Fibroblast of mammary gland (primary cell): ENCODE measurements at regions not wholly inside any gene's neighbourhood (a gene's known extent, or its start where the extent isn't known, plus 50 kb on each side); places are given as distances from the start of the nearest gene placed in this dataset.
"Not testable (repeated sequence)": the region's sequence is repeated elsewhere in the genome, so short reads cannot be mapped to it uniquely, and the experiment has no call there.

ENCODE experiments used
- DNase-seq: peaks from one replicate; pipeline ENCODE4 v3.0.0-alpha.2; 2010; ENCODE audit warnings: low read depth
- H3K4me3 ChIP-seq: 2 replicates; pipeline ENCODE4 v1.5.1; 2011; ENCODE audit warnings: low read depth, mild to moderate bottlenecking, low read length, moderate library complexity; ENCODE audit not compliant: control insufficient read depth
- CTCF ChIP-seq: conservative IDR thresholded peaks from 2 replicates; pipeline ENCODE4 v1.5.1; 2011; ENCODE audit warnings: low read depth, low read length, inconsistent platforms; ENCODE audit not compliant: control insufficient read depth, insufficient read depth

GRCh38 chr13:26487781-26488180, 69.7 kb upstream of the WASF3 start:
- no peak overlapping the region for H3K4me3 ChIP-seq
- DNase-seq, result no peak
- no peak for TF ChIP-seq CTCF

GRCh38 chr13:26488236-26489003, 69.1 kb upstream of the WASF3 start:
- no peak for DNase-seq
- H3K4me3 ChIP-seq, result no peak overlapping the region
- TF ChIP-seq CTCF, result no peak

GRCh38 chr13:26492301-26492700, 65.2 kb upstream of the WASF3 start:
- not testable (repeated sequence) for DNase-seq, H3K4me3 ChIP-seq

- TF ChIP-seq CTCF, result no peak
- no peak overlapping the region for H3K4me3 ChIP-seq
- no peak for DNase-seq
These were observed 62.8 kb upstream of the WASF3 start for GRCh38 chr13:26494571-26495195.

- DNase-seq, result no peak
- no peak for TF ChIP-seq CTCF
- no peak overlapping the region for H3K4me3 ChIP-seq
These were observed 61.7 kb upstream of the WASF3 start for GRCh38 chr13:26495750-26496149.

- H3K4me3 ChIP-seq, result no peak overlapping the region
- DNase-seq, result peak; percentile 95
- no peak for TF ChIP-seq CTCF
These were observed 59.4 kb upstream of the WASF3 start for GRCh38 chr13:26497968-26498511.

GRCh38 chr13:26498656-26499601, 58.6 kb upstream of the WASF3 start:
- no peak overlapping the region for H3K4me3 ChIP-seq
- peak; percentile 47 for DNase-seq
- no peak for TF ChIP-seq CTCF
